Neuronal stem cell (in vitro differentiated cells): ENCODE measurements at regions not wholly inside any gene's neighbourhood (a gene's known extent, or its start where the extent isn't known, plus 50 kb on each side); places are given as distances from the start of the nearest gene placed in this dataset.

Experiments
- DNase-seq: peaks from one replicate; pipeline ENCODE4 v3.0.0-alpha.2; 2013; ENCODE audit warnings: low spot score
- H2AFZ ChIP-seq: one replicate; pipeline ENCODE4 v1.6.1; 2013; ENCODE audit warnings: mild to moderate bottlenecking, low read length, inconsistent platforms
- H2AK5ac ChIP-seq: 2 replicates; pipeline ENCODE4 v1.6.1; 2013; ENCODE audit warnings: low read depth, mild to moderate bottlenecking, inconsistent platforms, low read length, moderate library complexity, mixed read lengths
- H2BK120ac ChIP-seq: 2 replicates; pipeline ENCODE4 v1.6.1; 2013; ENCODE audit warnings: low read depth, mild to moderate bottlenecking, inconsistent platforms, low read length, moderate library complexity, mixed read lengths
- H2BK12ac ChIP-seq: one replicate; pipeline ENCODE4 v1.6.1; 2013; ENCODE audit warnings: low read length, inconsistent platforms
- H2BK15ac ChIP-seq: 2 replicates; pipeline ENCODE4 v1.6.1; 2013; ENCODE audit warnings: mild to moderate bottlenecking, low read length, inconsistent platforms, mixed read lengths
- H2BK5ac ChIP-seq: one replicate; pipeline ENCODE4 v1.6.1; 2013; ENCODE audit warnings: inconsistent platforms, mild to moderate bottlenecking, low read length, moderate library complexity
- H3K14ac ChIP-seq: one replicate; pipeline ENCODE4 v1.6.1; 2013; ENCODE audit warnings: low read length, inconsistent platforms
- H3K18ac ChIP-seq: 2 replicates; pipeline ENCODE4 v1.6.1; 2013; ENCODE audit warnings: low read length, inconsistent platforms
- H3K23ac ChIP-seq: 2 replicates; pipeline ENCODE4 v1.6.1; 2013; ENCODE audit warnings: low read depth, mild to moderate bottlenecking, mixed read lengths, low read length, inconsistent platforms; ENCODE audit not compliant: poor library complexity
- H3K27ac ChIP-seq: replicated peaks from 3 replicates; pipeline ENCODE4 v1.5.1; 2013; ENCODE audit warnings: low read length, inconsistent platforms
- H3K27me3 ChIP-seq, 3 experiments: 2 replicates each; pipeline ENCODE4 v1.6.1; 2013; ENCODE audit warnings: low read length in 3 of 3, mild to moderate bottlenecking in 2 of 3, inconsistent platforms in 1 of 3, low read depth in 1 of 3, mixed read lengths in 1 of 3, moderate library complexity in 1 of 3; ENCODE audit not compliant: control insufficient read depth in 3 of 3, insufficient read depth in 3 of 3
- H3K36me3 ChIP-seq, 2 donors: replicated peaks in 1 of 2; 2 replicates each; pipeline ENCODE4 v1.6.1; 2013; ENCODE audit warnings: low read length in 2 of 2; ENCODE audit not compliant: control insufficient read depth in 2 of 2, insufficient read depth in 2 of 2
- H3K4ac ChIP-seq: 2 replicates; pipeline ENCODE4 v1.6.1; 2013; ENCODE audit warnings: inconsistent platforms, mild to moderate bottlenecking, low read length, moderate library complexity
- H3K4me1 ChIP-seq, 2 donors: 1 replicate in 1 of 2; 2 replicates in 1 of 2; pipeline ENCODE4 v1.6.1; 2013; ENCODE audit warnings: low read length in 2 of 2, low read depth in 1 of 2; ENCODE audit not compliant: control insufficient read depth in 2 of 2, insufficient read depth in 1 of 2
- H3K4me2 ChIP-seq: one replicate; pipeline ENCODE4 v1.6.1; 2013; ENCODE audit warnings: mild to moderate bottlenecking, low read length, inconsistent platforms; ENCODE audit not compliant: insufficient read depth, poor library complexity, severe bottlenecking
- H3K4me3 ChIP-seq, 2 donors: 2 replicates each; pipeline ENCODE4 v1.5.1; 2013; ENCODE audit warnings: low read length in 2 of 2, mild to moderate bottlenecking in 2 of 2, inconsistent platforms in 1 of 2, moderate library complexity in 1 of 2
- H3K79me1 ChIP-seq: one replicate; pipeline ENCODE4 v1.6.1; 2013; ENCODE audit warnings: low read depth, mild to moderate bottlenecking, inconsistent platforms, low read length, moderate library complexity
- H3K9ac ChIP-seq: one replicate; pipeline ENCODE4 v1.6.1; 2013; ENCODE audit warnings: mild to moderate bottlenecking, low read depth, low read length, inconsistent platforms; ENCODE audit not compliant: poor library complexity
- H3K9me3 ChIP-seq, 2 donors: replicated peaks in 1 of 2; 2 replicates each; pipeline versions ENCODE3 to v1.6.1; 2013; ENCODE audit warnings: low read length in 2 of 2, mild to moderate bottlenecking in 2 of 2, inconsistent platforms in 1 of 2, low read depth in 1 of 2, mixed read lengths in 1 of 2, moderate library complexity in 1 of 2; ENCODE audit not compliant: control insufficient read depth in 2 of 2, insufficient read depth in 1 of 2
- H4K8ac ChIP-seq: one replicate; pipeline ENCODE4 v1.6.1; 2013; ENCODE audit warnings: low read depth, mild to moderate bottlenecking, inconsistent platforms, low read length, moderate library complexity
- H4K91ac ChIP-seq: one replicate; pipeline ENCODE4 v1.6.1; 2013; ENCODE audit warnings: low read length, low read depth, mild to moderate bottlenecking, inconsistent platforms; ENCODE audit not compliant: poor library complexity
- WGBS, 2 donors: extraction: QIAGEN DNeasy Blood & Tissue Kit; methylation state at CpG; one replicate each; pipeline ENCODE4 v1.1.7; 2013; ENCODE audit warnings: missing lambda C conversion rate in 2 of 2, mixed read lengths in 1 of 2; ENCODE audit not compliant: insufficient read length in 2 of 2, insufficient replicate concordance in 1 of 2; ENCODE audit errors: extremely low coverage in 2 of 2; 5-methylcytosine and 5-hydroxymethylcytosine counted together

DNA sequence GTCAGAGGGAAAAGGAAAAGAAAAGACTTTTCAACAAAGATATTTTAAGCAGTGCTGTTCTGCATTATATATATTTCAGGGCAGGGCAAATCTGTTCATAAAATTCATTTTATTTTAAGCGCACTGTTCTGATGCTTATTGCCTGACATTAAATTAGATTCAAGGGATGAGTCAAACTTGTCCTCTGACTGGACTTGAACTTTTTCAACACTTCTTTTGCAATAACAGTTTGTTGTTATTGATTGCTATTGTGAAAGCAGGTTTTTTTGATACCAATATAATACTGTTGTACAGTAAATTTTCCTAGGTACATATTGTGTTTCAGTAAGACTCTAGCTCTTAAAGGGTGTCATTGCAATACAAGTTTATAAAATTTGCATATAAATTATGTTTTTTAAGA, 481.3 kb downstream of the NAF1 start:
- Histone ChIP-seq H3K14ac (no peak overlapping the region), H2BK5ac (no peak overlapping the region), H2BK15ac (no peak overlapping the region), H3K23ac (no peak overlapping the region), H3K9ac (no peak overlapping the region), H2BK12ac (no peak overlapping the region), H2AFZ (no peak overlapping the region), H3K4me3 (no peak overlapping the region), H3K4ac (no peak overlapping the region), H3K79me1 (no peaks in the 10 kb centered on the region), H3K36me3 (no peaks in the 10 kb centered on the region), H4K8ac (no peak overlapping the region), H3K27me3 (no peaks in the 10 kb centered on the region), H3K9me3 (no peaks in the 10 kb centered on the region), H3K27ac (no peak overlapping the region), H4K91ac (no peak overlapping the region), H3K4me1 (no peaks in the 10 kb centered on the region), H3K18ac (no peak overlapping the region), H2BK120ac (no peak overlapping the region), H2AK5ac (no peak overlapping the region), H3K4me2 (no peak overlapping the region)
- no peak for DNase-seq
- WGBS, 2 donors = no CpG with 5 or more reads among the region's 1 CpG

DNA sequence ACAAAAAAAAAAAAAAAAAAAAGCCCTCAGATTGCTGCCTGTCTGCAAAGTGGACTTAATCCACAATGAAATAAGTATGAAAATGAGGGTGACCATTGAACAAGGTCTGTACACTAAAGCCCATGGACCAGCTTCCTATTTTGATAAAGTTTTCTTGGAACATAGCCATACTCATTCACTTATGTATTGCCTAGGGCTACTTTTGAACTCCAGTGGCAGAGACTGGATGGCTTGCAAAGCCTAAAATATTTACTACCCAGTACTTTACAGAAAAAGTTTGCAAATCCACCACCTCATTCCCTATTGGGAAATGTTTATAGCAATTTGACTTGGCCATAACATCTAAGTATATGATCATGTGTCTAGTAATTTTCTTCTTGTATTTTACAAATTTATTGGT, 481.7 kb downstream of the NAF1 start:
- Histone ChIP-seq H3K18ac (no peak overlapping the region), H3K9ac (no peak overlapping the region), H4K8ac (no peak overlapping the region), H4K91ac (no peak overlapping the region), H2BK12ac (no peak overlapping the region), H3K9me3 (no peaks in the 10 kb centered on the region), H2BK120ac (no peak overlapping the region), H2AK5ac (no peak overlapping the region), H3K36me3 (no peaks in the 10 kb centered on the region), H3K4me3 (no peak overlapping the region), H3K23ac (no peak overlapping the region), H3K79me1 (no peaks in the 10 kb centered on the region), H2AFZ (no peak overlapping the region), H2BK15ac (no peak overlapping the region), H3K27ac (no peak overlapping the region), H3K4me2 (no peak overlapping the region), H2BK5ac (no peak overlapping the region), H3K14ac (no peak overlapping the region), H3K27me3 (no peaks in the 10 kb centered on the region), H3K4ac (no peak overlapping the region), H3K4me1 (no peaks in the 10 kb centered on the region)
- DNase-seq = no peak

DNA sequence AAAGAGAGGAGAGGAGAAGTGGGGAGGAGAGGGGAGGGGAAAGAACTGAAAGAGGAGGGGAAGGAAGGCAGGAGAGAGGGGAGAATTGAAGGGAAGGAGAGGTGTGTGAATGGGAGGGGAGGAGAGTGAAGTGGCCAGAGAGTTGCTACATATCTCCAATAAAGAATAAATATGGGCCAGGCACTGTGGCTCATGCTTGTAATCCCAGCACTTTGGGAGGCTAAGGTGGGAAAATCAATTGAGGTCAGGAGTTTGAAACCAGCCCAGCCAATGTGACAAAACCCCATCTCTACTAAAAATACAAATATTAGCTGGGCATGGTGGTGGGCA, 482.4 kb downstream of the NAF1 start:
- Histone ChIP-seq H4K8ac (no peak overlapping the region), H2BK120ac (no peak overlapping the region), H2BK12ac (no peak overlapping the region), H3K9ac (no peak overlapping the region), H2BK15ac (no peak overlapping the region), H3K18ac (no peak overlapping the region), H3K14ac (no peak overlapping the region), H3K79me1 (no peaks in the 10 kb centered on the region), H3K4me1 (no peaks in the 10 kb centered on the region), H2AK5ac (no peak overlapping the region), H3K23ac (no peak overlapping the region), H3K4me3 (no peak overlapping the region), H3K9me3 (no peaks in the 10 kb centered on the region), H2BK5ac (no peak overlapping the region), H3K4me2 (no peak overlapping the region), H2AFZ (no peak overlapping the region), H3K4ac (no peak overlapping the region), H3K27me3 (no peaks in the 10 kb centered on the region), H3K27ac (no peak overlapping the region), H3K36me3 (no peaks in the 10 kb centered on the region), H4K91ac (no peak overlapping the region)
- DNase-seq = no peak

DNA sequence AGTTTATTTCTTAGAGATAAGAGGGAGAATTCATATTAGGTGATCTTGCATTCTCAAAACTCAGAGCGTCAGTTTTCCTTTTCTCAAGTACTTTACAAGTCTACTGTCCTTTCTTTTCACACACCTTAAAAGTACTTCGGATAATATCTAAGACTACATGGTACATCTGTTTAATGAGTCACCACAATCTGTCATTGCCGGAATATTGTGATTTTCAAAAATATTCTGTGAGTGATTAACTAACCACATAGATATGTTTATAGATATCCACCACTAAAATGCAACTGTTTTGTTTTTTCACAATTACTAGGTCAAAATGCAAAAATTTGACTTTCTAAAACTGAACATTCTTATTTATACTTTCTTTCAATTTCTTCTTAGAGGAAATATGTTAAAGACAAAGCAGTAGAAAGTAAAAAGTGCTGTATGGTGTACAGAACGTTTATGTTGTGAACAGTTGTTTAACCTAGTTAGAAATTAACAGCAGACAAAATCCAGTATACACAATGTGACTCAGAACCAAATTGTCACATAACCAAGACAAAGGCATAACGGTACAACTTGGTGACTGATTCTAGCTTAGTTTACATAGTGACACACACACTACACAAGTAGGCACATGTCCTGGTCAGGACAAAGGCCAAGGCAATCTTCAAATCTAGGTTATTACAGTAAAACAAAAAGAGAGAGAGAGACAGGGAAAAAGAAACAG, 482.9 kb downstream of the NAF1 start:
- no peak overlapping the region for H3K4me3 ChIP-seq
- no peaks in the 10 kb centered on the region for H3K27me3 ChIP-seq
- no peaks in the 10 kb centered on the region for H3K9me3 ChIP-seq
- no peak overlapping the region for H3K18ac ChIP-seq
- no peak overlapping the region for H2BK15ac ChIP-seq
- DNase-seq = no peak
- H4K91ac ChIP-seq = no peak overlapping the region
- H3K14ac ChIP-seq = no peak overlapping the region
- H3K4me1 ChIP-seq = no peaks in the 10 kb centered on the region
- H2BK120ac ChIP-seq = no peak overlapping the region
- no peak overlapping the region for H3K9ac ChIP-seq
- no peak overlapping the region for H2AK5ac ChIP-seq
- H4K8ac ChIP-seq = no peak overlapping the region
- no CpG with 5 or more reads among the region's 5 CpGs for WGBS, 2 donors
- no peak overlapping the region for H3K27ac ChIP-seq
- no peak overlapping the region for H2BK12ac ChIP-seq
- H2AFZ ChIP-seq = no peak overlapping the region
- no peaks in the 10 kb centered on the region for H3K36me3 ChIP-seq
- H3K4me2 ChIP-seq = no peak overlapping the region
- H3K23ac ChIP-seq = no peak overlapping the region
- H2BK5ac ChIP-seq = no peak overlapping the region
- no peaks in the 10 kb centered on the region for H3K79me1 ChIP-seq
- H3K4ac ChIP-seq = no peak overlapping the region
